HG03175 (cell line): ENCODE measurements at regions not wholly inside any gene's neighbourhood (a gene's known extent, or its start where the extent isn't known, plus 50 kb on each side); places are given as distances from the start of the nearest gene placed in this dataset.
"Not testable (repeated sequence)": the region's sequence is repeated elsewhere in the genome, so short reads cannot be mapped to it uniquely, and the experiment has no call there.

ENCODE experiments used
- ATAC-seq: cut with Tn5 transposase; IDR thresholded peaks from one replicate; pipeline ENCODE4 v1.9.1; 2021; ENCODE audit warnings: mild to moderate bottlenecking, moderate library complexity; ENCODE audit not compliant: unreplicated experiment

DNA sequence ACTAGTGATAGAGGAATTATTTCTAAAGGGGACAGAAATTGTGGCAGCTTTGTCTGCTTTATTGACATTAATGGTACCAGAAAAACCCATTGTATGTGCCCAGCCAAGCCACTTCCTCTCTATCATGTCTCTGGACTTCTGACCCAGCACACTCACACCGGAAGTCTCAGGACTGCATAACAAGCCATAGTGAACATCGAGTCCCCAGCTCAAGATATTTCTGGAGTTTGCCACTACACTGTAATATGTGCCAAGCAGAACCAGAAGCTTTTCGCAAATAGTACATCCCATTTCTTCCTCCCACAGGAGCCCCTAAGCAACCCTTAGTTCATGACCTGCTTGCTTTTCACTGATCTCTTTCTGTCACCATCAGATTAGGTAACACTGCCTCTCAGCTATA, 187.4 kb upstream of the GHR start:
- ATAC-seq = no peak

GRCh38 chr5:42241636-42242035, 181.6 kb upstream of the GHR start:
- ATAC-seq = no peak

- no peak for ATAC-seq
Measured at GRCh38 chr5:42242210-42242609, 181.0 kb upstream of the GHR start.

GRCh38 chr5:42242881-42243485, 180.3 kb upstream of the GHR start:
- no peak for ATAC-seq

DNA sequence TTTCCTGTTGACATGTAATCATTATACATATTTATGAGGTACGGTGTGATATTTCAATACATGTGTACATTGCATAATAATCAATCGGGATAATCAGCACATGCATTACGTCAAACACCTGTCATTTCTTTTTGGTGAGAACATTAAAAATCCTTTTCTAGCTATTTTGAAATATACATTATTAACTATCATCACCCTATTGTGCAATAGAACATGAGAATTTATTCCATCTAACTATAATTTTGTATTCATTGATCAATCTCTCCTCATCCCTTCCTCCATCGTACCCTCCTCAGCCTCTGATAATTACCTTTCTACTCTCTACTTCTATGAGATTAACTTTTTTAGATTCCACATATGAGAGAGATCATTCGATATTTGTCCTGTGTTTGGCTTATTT, 170.9 kb upstream of the GHR start:
- ATAC-seq = no peak

GRCh38 chr5:42259914-42260313, 163.3 kb upstream of the GHR start:
- ATAC-seq = not testable (repeated sequence)

- ATAC-seq = no peak
Measured at GRCh38 chr5:42267091-42267490, 156.1 kb upstream of the GHR start.

DNA sequence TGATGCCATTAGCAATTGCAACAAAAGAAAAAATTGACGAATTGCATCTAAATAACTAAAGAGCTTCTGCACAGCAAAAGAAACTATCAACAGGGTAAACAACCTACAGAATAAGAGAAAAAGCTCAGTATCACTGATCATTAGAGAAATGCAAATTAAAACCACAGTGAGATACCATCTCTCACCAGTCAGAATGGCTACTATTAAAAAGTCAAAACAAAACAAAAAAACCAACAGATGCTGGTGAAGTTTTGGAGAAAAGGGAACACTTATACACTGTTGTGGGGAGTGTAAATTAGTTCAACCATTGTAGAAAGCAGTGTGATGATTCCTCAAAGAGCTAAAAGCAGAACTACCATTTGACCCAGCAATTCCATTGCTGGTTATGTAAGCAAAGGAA, 155.1 kb upstream of the GHR start:
- ATAC-seq = not testable (repeated sequence)

GRCh38 chr5:42268630-42269029, 154.6 kb upstream of the GHR start:
- ATAC-seq = no peak

DNA sequence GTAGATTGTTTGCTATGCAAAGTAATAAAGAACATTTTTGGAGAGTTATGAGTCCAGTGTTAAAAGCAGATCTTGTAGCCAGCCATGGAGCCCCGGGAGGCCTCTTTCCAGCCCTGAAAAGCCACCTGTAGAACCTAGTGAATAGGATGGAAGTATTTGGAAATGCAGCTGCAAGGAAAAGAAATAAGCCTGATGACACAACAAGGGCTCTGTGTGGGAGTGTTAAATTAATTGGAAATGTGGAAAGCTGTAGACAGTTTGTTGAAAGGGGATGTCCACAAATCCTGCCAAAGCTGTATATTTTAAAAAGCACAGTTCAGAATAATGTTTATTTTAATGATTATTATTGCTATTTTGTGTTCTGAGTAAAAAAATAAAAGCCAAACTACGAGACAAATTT, 152.5 kb upstream of the GHR start:
- ATAC-seq = no peak

DNA sequence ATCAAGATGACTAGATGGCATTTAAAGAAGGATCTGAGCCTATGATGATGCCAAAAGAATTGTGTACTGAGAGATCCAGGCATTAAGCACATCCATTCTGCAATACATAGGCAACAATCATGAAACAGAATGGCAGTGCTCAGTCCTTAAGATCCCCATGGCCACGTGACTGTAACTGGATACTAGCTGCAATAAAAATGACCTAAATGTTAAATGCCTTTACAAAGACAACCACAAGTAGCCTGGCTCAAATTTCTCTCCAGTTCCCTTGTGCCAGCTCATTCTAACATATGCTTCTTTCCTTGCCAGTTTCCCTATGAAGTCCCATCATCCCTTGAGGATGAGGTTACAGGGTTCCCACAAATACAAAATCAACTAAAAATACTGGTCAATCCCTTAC, 148.3 kb upstream of the GHR start:
- no peak for ATAC-seq

GRCh38 chr5:42277293-42277692, 145.9 kb upstream of the GHR start:
- no peak for ATAC-seq

GRCh38 chr5:42284584-42284983, 138.7 kb upstream of the GHR start:
- ATAC-seq = no peak

GRCh38 chr5:42285230-42285629, 138.0 kb upstream of the GHR start:
- ATAC-seq = no peak

DNA sequence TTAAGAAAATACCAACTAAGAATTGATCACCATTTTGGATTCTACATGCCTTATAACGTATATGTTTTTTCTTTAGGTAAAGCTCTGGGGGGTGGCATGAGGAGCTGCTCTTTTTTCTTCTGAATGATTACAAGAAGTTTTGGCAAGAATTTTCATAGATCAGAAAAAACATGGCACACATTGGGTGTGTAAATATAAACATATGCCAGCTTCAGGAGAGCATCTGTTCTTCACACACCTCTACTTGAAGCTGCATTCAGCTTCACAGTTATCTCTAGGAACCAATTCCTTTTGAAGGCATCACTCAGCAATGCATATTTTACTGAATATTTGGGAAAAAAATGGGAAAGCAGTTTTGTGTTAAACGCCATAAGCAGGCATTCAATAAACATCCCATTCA, 122.7 kb upstream of the GHR start:
- no peak for ATAC-seq

- no peak for ATAC-seq
Measured at GRCh38 chr5:42301349-42301748, 121.9 kb upstream of the GHR start.

DNA sequence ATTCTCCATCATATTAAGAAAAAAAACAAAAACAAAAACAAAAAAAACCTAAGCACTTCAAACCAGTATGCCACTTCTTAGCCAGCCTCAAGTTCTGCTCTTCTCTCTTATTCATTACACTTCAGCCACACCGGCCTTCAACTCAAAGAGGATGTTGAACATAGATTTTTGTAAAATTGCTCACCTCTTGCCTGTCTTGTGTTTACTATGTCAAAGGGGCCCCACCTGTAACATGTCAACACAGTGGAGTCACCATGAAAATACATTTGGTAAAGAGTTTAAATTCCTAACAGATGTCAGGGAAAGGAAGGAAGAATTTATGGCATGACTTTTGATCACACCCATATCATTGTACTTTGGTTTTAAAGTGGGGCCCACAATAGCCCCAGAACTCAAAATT, 121.1 kb upstream of the GHR start:
- ATAC-seq = no peak

DNA sequence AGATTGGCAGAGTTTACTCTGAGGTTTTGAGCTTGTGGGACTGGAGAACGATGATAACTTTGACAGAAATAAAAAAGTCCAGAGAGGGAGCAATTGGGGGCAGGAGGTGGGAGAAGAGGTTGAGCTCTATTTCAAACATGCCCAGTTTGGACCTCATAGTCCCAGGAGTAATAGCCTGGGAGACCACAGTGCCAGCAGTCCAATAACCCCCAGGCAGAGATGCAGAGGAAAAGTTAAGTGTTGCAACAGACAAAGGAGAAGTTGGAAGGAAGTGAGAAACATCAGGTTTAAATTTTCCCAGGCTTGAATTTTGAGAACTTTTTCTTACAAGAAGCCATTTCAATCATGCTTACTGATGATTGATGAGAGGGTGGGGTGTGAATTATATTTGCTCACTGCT, 117.0 kb upstream of the GHR start:
- ATAC-seq = no peak

DNA sequence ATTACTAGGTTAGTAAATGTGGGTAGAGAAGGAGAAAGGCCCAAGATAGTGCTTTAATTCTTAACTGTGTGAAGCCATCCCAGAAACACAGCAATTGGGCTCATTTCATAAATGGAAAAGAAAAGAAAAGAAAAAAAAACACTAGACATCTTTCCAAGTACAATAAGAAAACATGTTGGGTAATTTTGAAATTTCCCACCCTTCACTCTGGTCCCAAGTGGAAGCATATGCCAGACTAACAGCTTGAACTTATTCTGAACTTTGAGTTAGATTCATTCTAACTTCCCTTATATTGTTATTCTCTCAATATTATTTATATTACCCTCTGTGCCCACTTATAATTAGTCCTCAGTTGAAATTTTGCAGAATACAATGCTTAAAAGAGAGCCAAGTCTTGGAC, 113.4 kb upstream of the GHR start:
- no peak for ATAC-seq

DNA sequence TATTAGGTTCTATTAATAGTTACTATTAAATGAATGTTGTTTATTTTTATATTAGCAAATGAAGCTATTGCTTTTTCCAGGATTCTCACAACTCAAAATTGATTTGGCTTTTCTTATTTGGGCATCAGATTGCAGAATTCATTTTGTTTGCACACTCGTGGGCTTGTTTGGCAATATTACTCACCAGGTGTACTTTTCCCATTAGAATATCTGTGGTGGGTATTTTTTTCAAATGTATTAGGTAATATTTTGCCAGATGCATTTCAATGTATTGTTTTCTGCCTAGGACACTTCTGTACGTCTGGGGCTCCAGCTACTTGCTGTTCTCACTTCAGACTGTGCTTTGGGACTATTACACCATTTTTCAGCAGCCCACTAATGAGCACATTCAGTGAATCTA, 108.0 kb upstream of the GHR start:
- ATAC-seq = no peak

DNA sequence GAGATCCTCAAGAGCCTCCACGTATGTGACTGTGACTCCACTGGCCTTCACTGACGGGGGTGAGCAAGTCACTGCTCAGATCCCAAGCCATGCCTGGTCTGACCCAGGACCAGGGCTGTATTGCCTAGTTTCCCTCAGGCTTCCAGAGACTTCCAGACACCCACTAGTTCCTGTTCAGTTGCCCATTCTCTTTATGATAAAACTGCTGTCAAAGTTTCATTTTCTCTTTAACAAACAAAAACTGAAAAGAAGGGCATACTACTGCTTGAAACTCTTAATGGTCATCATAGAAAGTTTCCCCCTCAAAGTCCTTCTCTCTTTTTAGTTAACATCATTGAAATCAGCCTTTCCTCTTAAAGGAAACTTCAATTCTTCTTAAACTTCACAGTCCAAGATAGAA, 105.7 kb upstream of the GHR start:
- no peak for ATAC-seq

- ATAC-seq = not testable (repeated sequence)
Measured at GRCh38 chr5:42319546-42319945, 103.7 kb upstream of the GHR start.

GRCh38 chr5:42321785-42322184, 101.5 kb upstream of the GHR start:
- no peak for ATAC-seq

DNA sequence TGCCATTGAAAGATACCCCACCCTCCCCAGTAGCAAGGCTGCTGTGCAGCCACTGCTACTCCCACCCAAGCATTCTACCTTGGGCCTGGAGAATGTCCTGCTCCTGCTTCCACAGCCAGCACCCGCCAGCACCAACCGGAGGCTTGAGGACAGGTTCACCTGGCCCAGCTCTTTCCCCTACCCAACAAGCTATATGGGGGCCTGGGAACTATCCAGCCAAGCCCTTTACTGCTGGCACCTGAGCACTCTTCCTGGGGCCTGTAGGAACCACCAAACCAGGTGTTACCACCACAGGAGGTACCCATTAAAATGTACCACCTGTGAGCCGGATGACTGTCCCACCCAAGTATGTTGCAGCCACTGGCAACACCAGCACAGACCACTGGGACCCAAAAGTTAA, 86.1 kb upstream of the GHR start:
- no peak for ATAC-seq
